ENCODE measurements at regions not wholly inside any gene's neighbourhood (a gene's known extent, or its start where the extent isn't known, plus 50 kb on each side); places are given as distances from the start of the nearest gene placed in this dataset.
A peak's percentile ranks its signal among the peaks of the same experiment; 100 is the strongest.

GRCh38 chr7:4450483-4450882 is 231.6 kb upstream of the FOXK1 start:
- CTCF ChIA-PET = no interaction called here

GRCh38 chr7:4460597-4460996 is 221.5 kb upstream of the FOXK1 start:
- no peaks in the 10 kb centered on the region for H3K27me3 ChIP-seq (replicated peaks; ENCODE audit: control insufficient read depth, insufficient read depth, low read length)
- no peaks in the 10 kb centered on the region for H3K36me3 ChIP-seq (ENCODE audit: control insufficient read depth, insufficient read depth, low read length)
- no peak overlapping the region for H3K4me3 ChIP-seq (ENCODE audit: low read depth, low read length)
- intact Hi-C loops (cut with micrococcal nuclease; ENCODE audit: unreplicated experiment) = no loop called here
- no peaks in the 10 kb centered on the region for H3K9me3 ChIP-seq
- ChIA-PET CTCF (no interaction called here), POLR2A (no interaction called here)
- H3K27ac Mint-ChIP-seq (ENCODE audit: unreplicated experiment) = no peak overlapping the region
- no peaks in the 10 kb centered on the region for H3K9me3 Mint-ChIP-seq (ENCODE audit: unreplicated experiment)
- no peaks in the 10 kb centered on the region for H3K36me3 Mint-ChIP-seq (ENCODE audit: insufficient read depth, unreplicated experiment)
- TF ChIP-seq CTCF (IDR thresholded peaks at IDR 0.05; ENCODE audit: insufficient read depth in 1 of 2, low read depth in 1 of 2, low read length in 1 of 2, severe bottlenecking in 1 of 2, unreplicated experiment in 1 of 2) = no peak
- H3K27me3 Mint-ChIP-seq (ENCODE audit: insufficient read depth, unreplicated experiment) = no peaks in the 10 kb centered on the region
- peak in 1 of 2 experiments; percentile 9 for DNase-seq
- no peaks in the 10 kb centered on the region for H3K4me1 Mint-ChIP-seq (ENCODE audit: low read depth, unreplicated experiment)
- no peak overlapping the region for H3K4me3 Mint-ChIP-seq (ENCODE audit: unreplicated experiment)
- no TSS peak for BruUV-seq (replicated peaks)
- no peaks in the 10 kb centered on the region for H3K4me1 ChIP-seq

More at GRCh38 chr7:4450483-4450882, 231.6 kb upstream of the FOXK1 start:
- Histone ChIP-seq H3K27me3 (replicated peaks; ENCODE audit: control insufficient read depth, insufficient read depth, low read length) (no peaks in the 10 kb centered on the region), H3K36me3 (ENCODE audit: control insufficient read depth, insufficient read depth, low read length) (no peaks in the 10 kb centered on the region), H3K4me3 (ENCODE audit: low read depth, low read length) (no peak overlapping the region), H3K4me1 (no peaks in the 10 kb centered on the region), H3K9me3 (no peaks in the 10 kb centered on the region)
- POLR2A ChIA-PET = no interaction called here
- DNase-seq = no peak
- intact Hi-C loops (cut with micrococcal nuclease; ENCODE audit: unreplicated experiment) = no loop called here
- no TSS peak for BruUV-seq (replicated peaks)
- H3K9me3 Mint-ChIP-seq (ENCODE audit: unreplicated experiment) = peaks cover 12% of the 10 kb centered on the region
- no peak overlapping the region for H3K4me3 Mint-ChIP-seq (ENCODE audit: unreplicated experiment)
- no peaks in the 10 kb centered on the region for H3K27me3 Mint-ChIP-seq (ENCODE audit: insufficient read depth, unreplicated experiment)
- TF ChIP-seq CTCF (IDR thresholded peaks at IDR 0.05; ENCODE audit: insufficient read depth in 1 of 2, low read depth in 1 of 2, low read length in 1 of 2, severe bottlenecking in 1 of 2, unreplicated experiment in 1 of 2) = no peak
- H3K36me3 Mint-ChIP-seq (ENCODE audit: insufficient read depth, unreplicated experiment) = peaks cover under 1% of the 10 kb centered on the region
- no peaks in the 10 kb centered on the region for H3K4me1 Mint-ChIP-seq (ENCODE audit: low read depth, unreplicated experiment)
- H3K27ac Mint-ChIP-seq (ENCODE audit: unreplicated experiment) = no peak overlapping the region

GRCh38 chr7:4461531-4461930 is 220.6 kb upstream of the FOXK1 start:
- no peaks in the 10 kb centered on the region for H3K9me3 ChIP-seq
- no TSS peak for BruUV-seq (replicated peaks)
- intact Hi-C loops (cut with micrococcal nuclease; ENCODE audit: unreplicated experiment) = no loop called here
- H3K4me3 ChIP-seq (ENCODE audit: low read depth, low read length) = no peak overlapping the region
- TF ChIP-seq CTCF (IDR thresholded peaks at IDR 0.05; ENCODE audit: insufficient read depth in 1 of 2, low read depth in 1 of 2, low read length in 1 of 2, severe bottlenecking in 1 of 2, unreplicated experiment in 1 of 2) = no peak
- DNase-seq = no peak
- no peaks in the 10 kb centered on the region for H3K36me3 ChIP-seq (ENCODE audit: control insufficient read depth, insufficient read depth, low read length)
- Mint-ChIP-seq H3K27me3 (ENCODE audit: insufficient read depth, unreplicated experiment) (no peaks in the 10 kb centered on the region), H3K4me1 (ENCODE audit: low read depth, unreplicated experiment) (no peaks in the 10 kb centered on the region), H3K9me3 (ENCODE audit: unreplicated experiment) (no peaks in the 10 kb centered on the region), H3K36me3 (ENCODE audit: insufficient read depth, unreplicated experiment) (no peaks in the 10 kb centered on the region), H3K4me3 (ENCODE audit: unreplicated experiment) (no peak overlapping the region), H3K27ac (ENCODE audit: unreplicated experiment) (no peak overlapping the region)
- no peaks in the 10 kb centered on the region for H3K4me1 ChIP-seq
- H3K27me3 ChIP-seq (replicated peaks; ENCODE audit: control insufficient read depth, insufficient read depth, low read length) = no peaks in the 10 kb centered on the region
- POLR2A ChIA-PET = no interaction called here
- CTCF ChIA-PET = no interaction called here
